ENCODE measurements at regions not wholly inside any gene's neighbourhood (a gene's known extent, or its start where the extent isn't known, plus 50 kb on each side); places are given as distances from the start of the nearest gene placed in this dataset.

- DNase-seq, result no peak
Measured at GRCh38 chr12:41869432-41869831, 275.2 kb downstream of the GXYLT1 start.

GRCh38 chr12:41866878-41867430 lies 277.7 kb downstream of the GXYLT1 start:
- no peak for DNase-seq

GRCh38 chr12:41856228-41856627 lies 288.4 kb downstream of the GXYLT1 start:
- no peak for DNase-seq

GRCh38 chr12:41850046-41850445 lies 294.6 kb downstream of the GXYLT1 start:
- DNase-seq, result no peak

- no peak for DNase-seq
Measured at GRCh38 chr12:41846718-41847117, 298.0 kb downstream of the GXYLT1 start.

- DNase-seq, result no peak
Measured at GRCh38 chr12:41836416-41836815, 308.3 kb downstream of the GXYLT1 start.

GRCh38 chr12:41835556-41835955 lies 309.1 kb downstream of the GXYLT1 start:
- DNase-seq, result no peak

- DNase-seq, result no peak
Measured at GRCh38 chr12:41819948-41820347, 324.7 kb downstream of the GXYLT1 start.

GRCh38 chr12:41804026-41804425 lies 340.6 kb downstream of the GXYLT1 start:
- DNase-seq, result no peak

- no peak for DNase-seq
Measured at GRCh38 chr12:41802803-41803202, 341.9 kb downstream of the GXYLT1 start.

GRCh38 chr12:41801261-41801660 lies 343.4 kb downstream of the GXYLT1 start:
- DNase-seq, result no peak

- DNase-seq, result no peak
Measured at GRCh38 chr12:41799671-41800070, 345.0 kb downstream of the GXYLT1 start.

GRCh38 chr12:41795910-41796309 lies 348.8 kb downstream of the GXYLT1 start:
- DNase-seq, result no peak

- no peak for DNase-seq
Measured at GRCh38 chr12:41795051-41795600, 349.5 kb downstream of the GXYLT1 start.

- no peak for DNase-seq
Measured at GRCh38 chr12:41794336-41794735, 350.3 kb downstream of the GXYLT1 start.

GRCh38 chr12:41784957-41785356 lies 359.7 kb downstream of the GXYLT1 start:
- DNase-seq, result no peak

- no peak for DNase-seq
Measured at GRCh38 chr12:41778934-41779333, 365.7 kb downstream of the GXYLT1 start.

- no peak for DNase-seq
Measured at GRCh38 chr12:41777064-41777790, 367.4 kb downstream of the GXYLT1 start.

- DNase-seq, result no peak
Measured at GRCh38 chr12:41772478-41772877, 372.2 kb downstream of the GXYLT1 start.

GRCh38 chr12:41769810-41770209 lies 374.9 kb downstream of the GXYLT1 start:
- DNase-seq, result no peak

GRCh38 chr12:41768456-41768855 lies 376.2 kb downstream of the GXYLT1 start:
- DNase-seq, result no peak

GRCh38 chr12:41762691-41763090 lies 382.0 kb downstream of the GXYLT1 start:
- no peak for DNase-seq

GRCh38 chr12:41745593-41745992 lies 399.1 kb downstream of the GXYLT1 start:
- DNase-seq, result no peak

GRCh38 chr12:41743835-41744234 lies 400.8 kb downstream of the GXYLT1 start:
- DNase-seq, result no peak

- no peak for DNase-seq
Measured at GRCh38 chr12:41739066-41739465, 405.6 kb downstream of the GXYLT1 start.
